HG02884 (cell line): ENCODE measurements at regions not wholly inside any gene's neighbourhood (a gene's known extent, or its start where the extent isn't known, plus 50 kb on each side); places are given as distances from the start of the nearest gene placed in this dataset.

Experiments used
- ATAC-seq: cut with Tn5 transposase; IDR thresholded peaks from one replicate; pipeline ENCODE4 v1.9.1; 2021; ENCODE audit warnings: mild to moderate bottlenecking, moderate library complexity; ENCODE audit not compliant: unreplicated experiment

GRCh38 chr9:119781886-119782285 is 412.7 kb upstream of the BRINP1 start:
- ATAC-seq: no peak

- ATAC-seq: no peak
Observed at GRCh38 chr9:119775410-119775809, 406.2 kb upstream of the BRINP1 start.

GRCh38 chr9:119773823-119774222 is 404.6 kb upstream of the BRINP1 start:
- ATAC-seq: no peak

GRCh38 chr9:119771341-119771740 is 402.1 kb upstream of the BRINP1 start:
- ATAC-seq: no peak

- ATAC-seq: no peak
Observed at GRCh38 chr9:119768266-119768665, 399.0 kb upstream of the BRINP1 start.

- no peak for ATAC-seq
Observed at GRCh38 chr9:119765632-119766175, 396.5 kb upstream of the BRINP1 start.

GRCh38 chr9:119763260-119763659 is 394.0 kb upstream of the BRINP1 start:
- ATAC-seq: no peak

- no peak for ATAC-seq
Observed at GRCh38 chr9:119761812-119762211, 392.6 kb upstream of the BRINP1 start.

GRCh38 chr9:119758990-119759389 is 389.8 kb upstream of the BRINP1 start:
- no peak for ATAC-seq

- no peak for ATAC-seq
Observed at GRCh38 chr9:119758241-119758640, 389.0 kb upstream of the BRINP1 start.

GRCh38 chr9:119739476-119739875 is 370.2 kb upstream of the BRINP1 start:
- no peak for ATAC-seq

GRCh38 chr9:119736491-119737454 is 367.5 kb upstream of the BRINP1 start:
- peak; percentile 99 for ATAC-seq

- no peak for ATAC-seq
Observed at GRCh38 chr9:119727988-119728387, 358.8 kb upstream of the BRINP1 start.

GRCh38 chr9:119726035-119726434 is 356.8 kb upstream of the BRINP1 start:
- ATAC-seq: no peak

GRCh38 chr9:119722384-119722783 is 353.1 kb upstream of the BRINP1 start:
- ATAC-seq: no peak

- no peak for ATAC-seq
Observed at GRCh38 chr9:119712325-119712724, 343.1 kb upstream of the BRINP1 start.

- no peak for ATAC-seq
Observed at GRCh38 chr9:119709431-119709830, 340.2 kb upstream of the BRINP1 start.

- no peak for ATAC-seq
Observed at GRCh38 chr9:119707228-119707845, 338.1 kb upstream of the BRINP1 start.

GRCh38 chr9:119701651-119702050 is 332.4 kb upstream of the BRINP1 start:
- no peak for ATAC-seq

- ATAC-seq: no peak
Observed at GRCh38 chr9:119698535-119698934, 329.3 kb upstream of the BRINP1 start.

- ATAC-seq: no peak
Observed at GRCh38 chr9:119697996-119698395, 328.8 kb upstream of the BRINP1 start.

GRCh38 chr9:119689879-119690278 is 320.6 kb upstream of the BRINP1 start:
- ATAC-seq: no peak
